ENCODE measurements at regions not wholly inside any gene's neighbourhood (a gene's known extent, or its start where the extent isn't known, plus 50 kb on each side); places are given as distances from the start of the nearest gene placed in this dataset.

DNA sequence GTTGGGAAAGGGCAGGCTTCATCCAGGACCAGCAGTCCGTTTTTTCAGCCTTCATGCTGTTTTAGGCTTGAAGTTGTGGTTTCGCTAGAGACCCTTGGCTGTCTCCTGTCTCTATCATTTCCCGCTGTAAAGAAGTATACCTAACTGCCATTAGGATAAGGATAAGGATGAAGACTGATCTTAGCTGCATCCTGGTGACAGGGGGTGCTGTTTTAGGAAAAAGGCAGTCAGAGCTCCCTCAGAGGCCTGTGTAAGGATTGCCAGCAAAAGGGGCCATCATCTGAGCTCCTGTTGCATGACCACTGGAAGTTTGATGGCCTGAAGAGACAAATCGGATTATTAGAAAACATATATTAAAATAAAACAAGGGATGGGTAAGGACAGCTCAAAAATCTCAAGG lies 64.8 kb upstream of the FGF10 start:
- no peak for TF ChIP-seq CTCF (IDR thresholded peaks at IDR 0.05; ENCODE audit: borderline replicate concordance, extremely low read depth, low read length, poor library complexity, severe bottlenecking)
- TF ChIP-seq EZH2 (IDR thresholded peaks at IDR 0.05; ENCODE audit: borderline replicate concordance, low read depth, low read length, severe bottlenecking) = no peak
